ENCODE measurements at regions not wholly inside any gene's neighbourhood (a gene's known extent, or its start where the extent isn't known, plus 50 kb on each side); places are given as distances from the start of the nearest gene placed in this dataset.

DNA sequence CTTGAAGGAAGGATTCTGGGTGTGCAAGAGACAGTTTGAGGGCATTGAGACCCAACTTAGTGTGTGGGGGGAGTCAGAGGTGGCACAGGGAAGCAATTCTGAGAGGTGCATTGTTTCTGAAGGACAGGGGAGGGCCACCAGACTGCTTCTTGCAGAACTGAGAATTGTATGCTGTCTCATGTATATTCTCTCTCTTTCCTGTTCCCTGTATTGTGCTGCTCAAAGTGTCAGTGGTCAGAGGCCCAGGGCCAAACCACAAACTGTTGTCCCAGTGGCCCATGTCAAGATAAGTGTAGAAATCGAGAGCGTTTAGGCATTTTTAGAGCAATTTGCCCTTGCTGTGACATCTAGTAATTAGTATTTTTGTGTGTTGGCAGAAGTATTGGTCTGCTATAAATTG, 567.1 kb downstream of the EDEM1 start (continued):
- TF ChIP-seq ZNF785 (CRISPR knock-in tag; IDR thresholded peaks at IDR 0.05) (no peak), DIDO1 (tag; IDR thresholded peaks at IDR 0.05; ENCODE audit: low read depth) (no peak), CREM (IDR thresholded peaks at IDR 0.05; ENCODE audit: low read depth) (peak; percentile 55; the same call in 1 of the 2 replicates), RBM15 (IDR thresholded peaks at IDR 0.05; ENCODE audit: insufficient read depth, low read length) (no peak), NFRKB (IDR thresholded peaks at IDR 0.05; ENCODE audit: low read depth) (no peak), ETS2 (tag; IDR thresholded peaks at IDR 0.05; ENCODE audit: borderline replicate concordance, poor library complexity, severe bottlenecking) (no peak), IRF2 (CRISPR knock-in tag; IDR thresholded peaks at IDR 0.05) (no peak), MTA2 (IDR thresholded peaks at IDR 0.05; ENCODE audit: low read depth) (no peak), MEIS2 (IDR thresholded peaks at IDR 0.05; ENCODE audit: partially characterized antibody) (peak; percentile 69), PHB2 (IDR thresholded peaks at IDR 0.05; ENCODE audit: low read depth) (no peak), NR3C1 (CRISPR knock-in tag; IDR thresholded peaks at IDR 0.05) (no peak), CBFA2T2 (conservative IDR thresholded peaks at IDR 0.05) (peak; percentile 27), RBFOX2 (IDR thresholded peaks at IDR 0.05; ENCODE audit: low read depth, low read length) (no peak), FOXJ3 (CRISPR knock-in tag; IDR thresholded peaks at IDR 0.05) (no peak)
- TF ChIP-seq, protein P1, sequence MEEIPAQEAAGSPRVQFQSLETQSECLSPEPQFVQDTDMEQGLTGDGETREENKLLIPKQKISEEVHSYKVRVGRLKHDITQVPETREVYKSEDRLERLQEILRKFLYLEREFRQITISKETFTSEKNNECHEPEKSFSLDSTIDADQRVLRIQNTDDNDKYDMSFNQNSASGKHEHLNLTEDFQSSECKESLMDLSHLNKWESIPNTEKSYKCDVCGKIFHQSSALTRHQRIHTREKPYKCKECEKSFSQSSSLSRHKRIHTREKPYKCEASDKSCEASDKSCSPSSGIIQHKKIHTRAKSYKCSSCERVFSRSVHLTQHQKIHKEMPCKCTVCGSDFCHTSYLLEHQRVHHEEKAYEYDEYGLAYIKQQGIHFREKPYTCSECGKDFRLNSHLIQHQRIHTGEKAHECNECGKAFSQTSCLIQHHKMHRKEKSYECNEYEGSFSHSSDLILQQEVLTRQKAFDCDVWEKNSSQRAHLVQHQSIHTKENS (CRISPR knock-in tag; IDR thresholded peaks at IDR 0.05) = no peak
- TF ChIP-seq, protein P2, sequence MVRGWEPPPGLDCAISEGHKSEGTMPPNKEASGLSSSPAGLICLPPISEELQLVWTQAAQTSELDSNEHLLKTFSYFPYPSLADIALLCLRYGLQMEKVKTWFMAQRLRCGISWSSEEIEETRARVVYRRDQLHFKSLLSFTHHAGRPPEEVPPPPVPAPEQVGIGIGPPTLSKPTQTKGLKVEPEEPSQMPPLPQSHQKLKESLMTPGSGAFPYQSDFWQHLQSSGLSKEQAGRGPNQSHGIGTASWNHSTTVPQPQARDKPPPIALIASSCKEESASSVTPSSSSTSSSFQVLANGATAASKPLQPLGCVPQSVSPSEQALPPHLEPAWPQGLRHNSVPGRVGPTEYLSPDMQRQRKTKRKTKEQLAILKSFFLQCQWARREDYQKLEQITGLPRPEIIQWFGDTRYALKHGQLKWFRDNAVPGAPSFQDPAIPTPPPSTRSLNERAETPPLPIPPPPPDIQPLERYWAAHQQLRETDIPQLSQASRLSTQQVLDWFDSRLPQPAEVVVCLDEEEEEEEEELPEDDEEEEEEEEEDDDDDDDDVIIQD (CRISPR knock-in tag; IDR thresholded peaks at IDR 0.05) = no peak
- TF ChIP-seq, protein P3, sequence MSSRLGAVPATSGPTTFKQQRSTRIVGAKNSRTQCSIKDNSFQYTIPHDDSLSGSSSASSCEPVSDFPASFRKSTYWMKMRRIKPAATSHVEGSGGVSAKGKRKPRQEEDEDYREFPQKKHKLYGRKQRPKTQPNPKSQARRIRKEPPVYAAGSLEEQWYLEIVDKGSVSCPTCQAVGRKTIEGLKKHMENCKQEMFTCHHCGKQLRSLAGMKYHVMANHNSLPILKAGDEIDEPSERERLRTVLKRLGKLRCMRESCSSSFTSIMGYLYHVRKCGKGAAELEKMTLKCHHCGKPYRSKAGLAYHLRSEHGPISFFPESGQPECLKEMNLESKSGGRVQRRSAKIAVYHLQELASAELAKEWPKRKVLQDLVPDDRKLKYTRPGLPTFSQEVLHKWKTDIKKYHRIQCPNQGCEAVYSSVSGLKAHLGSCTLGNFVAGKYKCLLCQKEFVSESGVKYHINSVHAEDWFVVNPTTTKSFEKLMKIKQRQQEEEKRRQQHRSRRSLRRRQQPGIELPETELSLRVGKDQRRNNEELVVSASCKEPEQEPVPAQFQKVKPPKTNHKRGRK (tag; IDR thresholded peaks at IDR 0.05) = no peak
- TF ChIP-seq, protein P4, sequence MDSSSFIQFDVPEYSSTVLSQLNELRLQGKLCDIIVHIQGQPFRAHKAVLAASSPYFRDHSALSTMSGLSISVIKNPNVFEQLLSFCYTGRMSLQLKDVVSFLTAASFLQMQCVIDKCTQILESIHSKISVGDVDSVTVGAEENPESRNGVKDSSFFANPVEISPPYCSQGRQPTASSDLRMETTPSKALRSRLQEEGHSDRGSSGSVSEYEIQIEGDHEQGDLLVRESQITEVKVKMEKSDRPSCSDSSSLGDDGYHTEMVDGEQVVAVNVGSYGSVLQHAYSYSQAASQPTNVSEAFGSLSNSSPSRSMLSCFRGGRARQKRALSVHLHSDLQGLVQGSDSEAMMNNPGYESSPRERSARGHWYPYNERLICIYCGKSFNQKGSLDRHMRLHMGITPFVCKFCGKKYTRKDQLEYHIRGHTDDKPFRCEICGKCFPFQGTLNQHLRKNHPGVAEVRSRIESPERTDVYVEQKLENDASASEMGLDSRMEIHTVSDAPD (CRISPR knock-in tag; IDR thresholded peaks at IDR 0.05) = no peak
- TF ChIP-seq, protein P5, sequence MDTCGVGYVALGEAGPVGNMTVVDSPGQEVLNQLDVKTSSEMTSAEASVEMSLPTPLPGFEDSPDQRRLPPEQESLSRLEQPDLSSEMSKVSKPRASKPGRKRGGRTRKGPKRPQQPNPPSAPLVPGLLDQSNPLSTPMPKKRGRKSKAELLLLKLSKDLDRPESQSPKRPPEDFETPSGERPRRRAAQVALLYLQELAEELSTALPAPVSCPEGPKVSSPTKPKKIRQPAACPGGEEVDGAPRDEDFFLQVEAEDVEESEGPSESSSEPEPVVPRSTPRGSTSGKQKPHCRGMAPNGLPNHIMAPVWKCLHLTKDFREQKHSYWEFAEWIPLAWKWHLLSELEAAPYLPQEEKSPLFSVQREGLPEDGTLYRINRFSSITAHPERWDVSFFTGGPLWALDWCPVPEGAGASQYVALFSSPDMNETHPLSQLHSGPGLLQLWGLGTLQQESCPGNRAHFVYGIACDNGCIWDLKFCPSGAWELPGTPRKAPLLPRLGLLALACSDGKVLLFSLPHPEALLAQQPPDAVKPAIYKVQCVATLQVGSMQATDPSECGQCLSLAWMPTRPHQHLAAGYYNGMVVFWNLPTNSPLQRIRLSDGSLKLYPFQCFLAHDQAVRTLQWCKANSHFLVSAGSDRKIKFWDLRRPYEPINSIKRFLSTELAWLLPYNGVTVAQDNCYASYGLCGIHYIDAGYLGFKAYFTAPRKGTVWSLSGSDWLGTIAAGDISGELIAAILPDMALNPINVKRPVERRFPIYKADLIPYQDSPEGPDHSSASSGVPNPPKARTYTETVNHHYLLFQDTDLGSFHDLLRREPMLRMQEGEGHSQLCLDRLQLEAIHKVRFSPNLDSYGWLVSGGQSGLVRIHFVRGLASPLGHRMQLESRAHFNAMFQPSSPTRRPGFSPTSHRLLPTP (IDR thresholded peaks at IDR 0.05; ENCODE audit: borderline replicate concordance, extremely low read depth, insufficient read length) = no peak
